ENCODE measurements at regions not wholly inside any gene's neighbourhood (a gene's known extent, or its start where the extent isn't known, plus 50 kb on each side); places are given as distances from the start of the nearest gene placed in this dataset.

- intact Hi-C loops (cut with micrococcal nuclease), result no loop called here
- CTCF ChIA-PET, result no interaction called here
- Mint-ChIP-seq H3K27ac (no peak overlapping the region), H3K9me3 (peaks cover 19% of the 10 kb centered on the region), H3K4me3 (no peak overlapping the region), H3K27me3 (peaks cover 3% of the 10 kb centered on the region), H3K4me1 (no peaks in the 10 kb centered on the region), H3K36me3 (ENCODE audit: low read depth) (no peaks in the 10 kb centered on the region)
- DNase-seq (no peak), ATAC-seq (ENCODE audit: low read depth) (no peak)
- no peak for TF ChIP-seq CTCF (IDR thresholded peaks at IDR 0.05)
- POLR2A ChIA-PET, result no interaction called here
These were observed 192.0 kb upstream of the UBASH3B start for GRCh38 chr11:122463530-122463929.

GRCh38 chr11:122459064-122459463, 196.5 kb upstream of the UBASH3B start:
- Mint-ChIP-seq H3K4me1 (no peaks in the 10 kb centered on the region), H3K9me3 (peaks cover 24% of the 10 kb centered on the region), H3K4me3 (no peak overlapping the region), H3K36me3 (ENCODE audit: low read depth) (no peaks in the 10 kb centered on the region), H3K27me3 (peaks cover 5% of the 10 kb centered on the region), H3K27ac (no peak overlapping the region)
- CTCF ChIA-PET, result no interaction called here
- no peak for ATAC-seq (ENCODE audit: low read depth)
- intact Hi-C loops (cut with micrococcal nuclease), result no loop called here
- no peak for TF ChIP-seq CTCF (IDR thresholded peaks at IDR 0.05)
- POLR2A ChIA-PET, result no interaction called here
- DNase-seq, result no peak

- Mint-ChIP-seq H3K9me3 (peaks cover 7% of the 10 kb centered on the region), H3K4me1 (no peaks in the 10 kb centered on the region), H3K27me3 (peaks cover 5% of the 10 kb centered on the region), H3K36me3 (ENCODE audit: low read depth) (no peaks in the 10 kb centered on the region), H3K4me3 (no peak overlapping the region), H3K27ac (no peak overlapping the region)
- ATAC-seq (ENCODE audit: low read depth), result no peak
- POLR2A ChIA-PET, result no interaction called here
- intact Hi-C loops (cut with micrococcal nuclease), result no loop called here
- no peak for TF ChIP-seq CTCF (IDR thresholded peaks at IDR 0.05)
- DNase-seq, result no peak
- CTCF ChIA-PET, result no interaction called here
These were observed 201.9 kb upstream of the UBASH3B start for GRCh38 chr11:122453586-122453985.

GRCh38 chr11:122451911-122452310, 203.6 kb upstream of the UBASH3B start:
- TF ChIP-seq CTCF (IDR thresholded peaks at IDR 0.05), result no peak
- ATAC-seq (ENCODE audit: low read depth) (no peak), DNase-seq (no peak)
- H3K27ac Mint-ChIP-seq, result no peak overlapping the region
- no peaks in the 10 kb centered on the region for H3K4me1 Mint-ChIP-seq
- H3K4me3 Mint-ChIP-seq, result no peak overlapping the region
- H3K9me3 Mint-ChIP-seq, result no peaks in the 10 kb centered on the region
- intact Hi-C loops (cut with micrococcal nuclease), result no loop called here
- no peaks in the 10 kb centered on the region for H3K36me3 Mint-ChIP-seq (ENCODE audit: low read depth)
- ChIA-PET POLR2A (no interaction called here), CTCF (no interaction called here)
- H3K27me3 Mint-ChIP-seq, result peaks cover 5% of the 10 kb centered on the region

GRCh38 chr11:122441666-122442035, 213.9 kb upstream of the UBASH3B start:
- ATAC-seq (ENCODE audit: low read depth), result no peak
- no peak for DNase-seq
- Mint-ChIP-seq H3K9me3 (no peaks in the 10 kb centered on the region), H3K27ac (no peak overlapping the region), H3K4me1 (peaks cover 1% of the 10 kb centered on the region), H3K4me3 (no peak overlapping the region), H3K36me3 (ENCODE audit: low read depth) (no peaks in the 10 kb centered on the region), H3K27me3 (peaks cover 18% of the 10 kb centered on the region)
- ChIA-PET CTCF (no interaction called here), POLR2A (no interaction called here)
- intact Hi-C loops (cut with micrococcal nuclease), result no loop called here
- TF ChIP-seq CTCF (IDR thresholded peaks at IDR 0.05), result no peak

All from activated B cell treated with CpG ODN at 0.5 μM for 24 hours (primary cell).